K562 (cell line): ENCODE measurements at regions not wholly inside any gene's neighbourhood (a gene's known extent, or its start where the extent isn't known, plus 50 kb on each side); places are given as distances from the start of the nearest gene placed in this dataset.

ENCODE experiments used
- ATAC-seq: fragments of 200-7000 bp; cut with Tn5 transposase; 3 replicates; pipeline ENCODE4 v1.9.1; 2020; ENCODE audit warnings: moderate library complexity
- BruUV-seq: library from RNA; stranded (reverse); fragments of 400-500 nt; replicated peaks from 2 replicates; lab custom pipeline; 2021; lab: Mats Ljungman, UMichigan
- CTCF ChIA-PET: fragments of 300-600 bp; formaldehyde crosslinking; extraction: SDS; loops from one replicate; lab custom pipeline; 2021; ENCODE audit warnings: low intra/inter-chr PET ratio; lab: Yijun Ruan, JAX
- POLR2A ChIA-PET: fragments of 300-600, 350-650 bp; sonication (Branson Sonifier 250); formaldehyde crosslinking; extraction: SDS; loops from one replicate; lab custom pipeline; 2021; ENCODE audit warnings: antibody characterized with exemption, inconsistent platforms; lab: Yijun Ruan, JAX
- DNase-seq, 4 experiments: peaks; one replicate each; pipeline versions ENCODE4 v3.0.0 to v3.0.0-alpha.2; 2011 to 2018; ENCODE audit warnings: low spot score in 3 of 4, mixed read lengths in 3 of 4; ENCODE audit errors: extremely low read depth in 1 of 4
- FAIRE-seq: peaks from 2 replicates; lab custom pipeline; 2011; peaks lifted over from hg19 to GRCh38; lab: Jason Lieb, UNC
- H2AFZ ChIP-seq: 2 replicates; pipeline ENCODE4 v1.6.0; 2011; ENCODE audit warnings: low read depth, low read length, control low read depth, inconsistent platforms
- H3K27ac ChIP-seq: fragments of 200-600 bp; 3 replicates; pipeline ENCODE4 v1.8.0; 2011; ENCODE audit warnings: low read depth, mild to moderate bottlenecking, control low read depth, inconsistent platforms, low read length, moderate library complexity, mixed read lengths; ENCODE audit errors: extremely low read depth
- H3K27me3 ChIP-seq, 2 experiments: fragments of 300-600 bp in 1 of 2; 2 replicates in 1 of 2; 3 replicates in 1 of 2; pipeline versions ENCODE4 v1.6.0 to v1.8.0; 2011; ENCODE audit warnings: inconsistent platforms in 2 of 2, low read length in 2 of 2, mild to moderate bottlenecking in 1 of 2, mixed read lengths in 1 of 2, moderate library complexity in 1 of 2; ENCODE audit not compliant: control insufficient read depth in 2 of 2, insufficient read depth in 2 of 2
- H3K36me3 ChIP-seq: fragments of 300-600 bp; 3 replicates; pipeline ENCODE4 v1.8.0; 2011; ENCODE audit warnings: mild to moderate bottlenecking, low read length, inconsistent platforms; ENCODE audit not compliant: control insufficient read depth, insufficient read depth
- H3K4me1 ChIP-seq, 2 experiments: fragments of 200-600 bp in 1 of 2; replicated peaks in 1 of 2; 2 replicates in 1 of 2; 3 replicates in 1 of 2; pipeline versions ENCODE4 v1.5.1 to v1.8.0; 2011; ENCODE audit warnings: inconsistent platforms in 2 of 2, low read length in 2 of 2, mild to moderate bottlenecking in 1 of 2, mixed read lengths in 1 of 2, moderate library complexity in 1 of 2; ENCODE audit not compliant: control insufficient read depth in 2 of 2, insufficient read depth in 2 of 2
- H3K4me2 ChIP-seq: 2 replicates; pipeline ENCODE4 v1.6.1; 2011; ENCODE audit warnings: low read length, control low read depth, inconsistent platforms, mixed read lengths; ENCODE audit not compliant: insufficient read depth
- H3K4me3 ChIP-seq: fragments of 200-600 bp; sonication (generic), shearing (Covaris generic); 2 replicates; pipeline ENCODE4 v1.5.1; 2016; ENCODE audit warnings: control low read depth, inconsistent platforms
- H3K79me2 ChIP-seq: fragments of 200-600 bp; 3 replicates; pipeline ENCODE4 v1.8.0; 2011; ENCODE audit warnings: low read length, inconsistent platforms; ENCODE audit not compliant: control insufficient read depth, insufficient read depth
- H3K9ac ChIP-seq, 2 experiments: 2 replicates each; pipeline versions ENCODE4 v1.6.0 to v1.6.1; 2011; ENCODE audit warnings: low read depth in 2 of 2, low read length in 2 of 2, control low read depth in 1 of 2, inconsistent platforms in 1 of 2, mild to moderate bottlenecking in 1 of 2, mixed read lengths in 1 of 2; ENCODE audit not compliant: insufficient read depth in 1 of 2
- H3K9me1 ChIP-seq: one replicate; pipeline ENCODE4 v1.6.0; 2011; ENCODE audit warnings: inconsistent platforms, mild to moderate bottlenecking, low read length, moderate library complexity; ENCODE audit not compliant: control insufficient read depth, insufficient read depth
- H3K9me3 ChIP-seq: replicated peaks from 2 replicates; pipeline ENCODE4 v1.5.1; 2011; ENCODE audit warnings: low read depth, low read length, inconsistent platforms; ENCODE audit not compliant: control insufficient read depth, insufficient read depth
- H4K20me1 ChIP-seq: replicated peaks from 2 replicates; pipeline ENCODE4 v1.6.1; 2011; ENCODE audit warnings: low read length, inconsistent platforms, mixed read lengths; ENCODE audit not compliant: control insufficient read depth, insufficient read depth
- C11orf30 ChIP-seq: fragments of 450-650 bp; IDR thresholded peaks from 2 replicates; pipeline ENCODE4 v1.6.1; 2016; ENCODE audit warnings: low read depth, mild to moderate bottlenecking
- CBFA2T2 ChIP-seq: fragments of 450-650 bp; conservative IDR thresholded peaks from 2 replicates; pipeline ENCODE4 v1.6.1; 2017; ENCODE audit warnings: mild to moderate bottlenecking
- HOXB6 ChIP-seq: fragments of 250-450 bp; sonication (Bioruptor Pico); IDR thresholded peaks from 2 replicates; pipeline ENCODE4 v1.5.1; 2022; ENCODE audit warnings: mild to moderate bottlenecking, borderline replicate concordance
- JUNB ChIP-seq: fragments of 450-650 bp; formaldehyde crosslinking; conservative IDR thresholded peaks from 2 replicates; pipeline ENCODE4 v1.4.0; 2020; ENCODE audit warnings: mild to moderate bottlenecking
- PHF8 ChIP-seq: fragments of 200-600 bp; sonication (generic); IDR thresholded peaks from 2 replicates; pipeline ENCODE4 v1.6.1; 2012; ENCODE audit warnings: mixed run types, mild to moderate bottlenecking, inconsistent platforms, low read length, moderate library complexity, borderline replicate concordance
- XRCC4 ChIP-seq: IDR thresholded peaks from one replicate; pipeline ENCODE4 v1.6.1; 2011; ENCODE audit not compliant: insufficient read depth, insufficient read length; ENCODE audit errors: extremely low read depth
- ZFP36 ChIP-seq: fragments of 150-350 bp; IDR thresholded peaks from 2 replicates; pipeline ENCODE4 v1.6.1; 2018; ENCODE audit warnings: low read length, low read depth; ENCODE audit not compliant: partially characterized antibody
- ZNF507 ChIP-seq: conservative IDR thresholded peaks from 2 replicates; pipeline ENCODE4 v1.6.1; 2017; ENCODE audit warnings: missing genetic modification characterization, missing compliant biosample characterization
- WGBS: fragments of 100-300 bp; shearing (Covaris generic); methylation state at CpG from one replicate; pipeline ENCODE4 v1.1.6; 2016; ENCODE audit warnings: low coverage, mixed read lengths; ENCODE audit not compliant: insufficient coverage; ENCODE audit errors: missing lambda C conversion rate; 5-methylcytosine and 5-hydroxymethylcytosine counted together
- in situ Hi-C: fragments of 300-500 bp; cut with MboI; formaldehyde crosslinking; loops from 4 replicates; pipeline ENCODE4 v1.15.0; 2018; ENCODE audit warnings: inconsistent platforms, mixed read lengths
- intact Hi-C: fragments of 100-400 bp; cut with micrococcal nuclease; formaldehyde crosslinking; loops from 2 replicates; pipeline ENCODE4 v1.14.2; 2022
- TF ChIP-seq, protein P1 (sequence below): sonication (generic); formaldehyde crosslinking; IDR thresholded peaks from 2 replicates; pipeline ENCODE4 v1.9.0; 2022; ENCODE audit warnings: mild to moderate bottlenecking, missing genetic modification reagents
- TF ChIP-seq, protein P2 (sequence below): fragments of 250-450 bp; sonication (Bioruptor Pico); IDR thresholded peaks from 2 replicates; pipeline ENCODE4 v1.5.0; 2020; ENCODE audit warnings: mild to moderate bottlenecking, borderline replicate concordance
- TF ChIP-seq, protein P3 (sequence below): IDR thresholded peaks from 3 replicates; pipeline ENCODE4 v1.6.1; 2011; ENCODE audit warnings: borderline replicate concordance, mild to moderate bottlenecking; ENCODE audit not compliant: insufficient read length, insufficient read depth
- TF ChIP-seq, protein P4 (sequence below): fragments of 450-650 bp; IDR thresholded peaks from 2 replicates; pipeline ENCODE4 v1.6.1; 2016; ENCODE audit warnings: missing biosample characterization, missing genetic modification characterization
- TF ChIP-seq, protein P5 (sequence below): sonication (generic); formaldehyde crosslinking; IDR thresholded peaks from 2 replicates; pipeline ENCODE4 v1.8.0; 2022; ENCODE audit warnings: mild to moderate bottlenecking, missing genetic modification reagents

DNA sequence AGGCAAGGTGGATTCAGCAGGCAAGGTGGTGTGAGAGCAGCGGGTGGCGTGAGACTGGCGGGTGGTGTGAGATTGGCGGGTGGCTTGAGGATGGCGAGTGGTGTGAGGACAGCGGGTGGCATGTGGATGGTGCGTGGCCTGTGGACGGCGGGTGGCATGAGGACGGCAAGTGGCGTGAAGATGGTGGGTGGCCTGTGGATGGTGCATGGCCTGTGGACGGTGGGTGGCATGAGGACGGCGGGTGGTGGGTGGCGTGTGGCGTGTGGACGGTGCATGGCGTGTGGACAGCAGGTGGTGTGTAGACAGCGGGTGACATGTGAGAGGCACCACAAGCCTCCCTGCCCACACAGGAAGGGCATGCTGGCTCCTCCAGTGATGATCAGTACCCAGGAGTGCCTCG, 186.9 kb upstream of the SALL3 start:
- TF ChIP-seq, protein P1, sequence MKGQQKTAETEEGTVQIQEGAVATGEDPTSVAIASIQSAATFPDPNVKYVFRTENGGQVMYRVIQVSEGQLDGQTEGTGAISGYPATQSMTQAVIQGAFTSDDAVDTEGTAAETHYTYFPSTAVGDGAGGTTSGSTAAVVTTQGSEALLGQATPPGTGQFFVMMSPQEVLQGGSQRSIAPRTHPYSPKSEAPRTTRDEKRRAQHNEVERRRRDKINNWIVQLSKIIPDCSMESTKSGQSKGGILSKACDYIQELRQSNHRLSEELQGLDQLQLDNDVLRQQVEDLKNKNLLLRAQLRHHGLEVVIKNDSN (CRISPR knock-in tag) = no peak
- no peak for TF ChIP-seq ZFP36
- TF ChIP-seq, protein P2, sequence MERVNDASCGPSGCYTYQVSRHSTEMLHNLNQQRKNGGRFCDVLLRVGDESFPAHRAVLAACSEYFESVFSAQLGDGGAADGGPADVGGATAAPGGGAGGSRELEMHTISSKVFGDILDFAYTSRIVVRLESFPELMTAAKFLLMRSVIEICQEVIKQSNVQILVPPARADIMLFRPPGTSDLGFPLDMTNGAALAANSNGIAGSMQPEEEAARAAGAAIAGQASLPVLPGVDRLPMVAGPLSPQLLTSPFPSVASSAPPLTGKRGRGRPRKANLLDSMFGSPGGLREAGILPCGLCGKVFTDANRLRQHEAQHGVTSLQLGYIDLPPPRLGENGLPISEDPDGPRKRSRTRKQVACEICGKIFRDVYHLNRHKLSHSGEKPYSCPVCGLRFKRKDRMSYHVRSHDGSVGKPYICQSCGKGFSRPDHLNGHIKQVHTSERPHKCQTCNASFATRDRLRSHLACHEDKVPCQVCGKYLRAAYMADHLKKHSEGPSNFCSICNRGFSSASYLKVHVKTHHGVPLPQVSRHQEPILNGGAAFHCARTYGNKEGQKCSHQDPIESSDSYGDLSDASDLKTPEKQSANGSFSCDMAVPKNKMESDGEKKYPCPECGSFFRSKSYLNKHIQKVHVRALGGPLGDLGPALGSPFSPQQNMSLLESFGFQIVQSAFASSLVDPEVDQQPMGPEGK (CRISPR knock-in tag) = no peak
- no peak for TF ChIP-seq PHF8
- no peak for TF ChIP-seq ZNF507
- TF ChIP-seq C11orf30 = no peak
- TF ChIP-seq, protein P3, sequence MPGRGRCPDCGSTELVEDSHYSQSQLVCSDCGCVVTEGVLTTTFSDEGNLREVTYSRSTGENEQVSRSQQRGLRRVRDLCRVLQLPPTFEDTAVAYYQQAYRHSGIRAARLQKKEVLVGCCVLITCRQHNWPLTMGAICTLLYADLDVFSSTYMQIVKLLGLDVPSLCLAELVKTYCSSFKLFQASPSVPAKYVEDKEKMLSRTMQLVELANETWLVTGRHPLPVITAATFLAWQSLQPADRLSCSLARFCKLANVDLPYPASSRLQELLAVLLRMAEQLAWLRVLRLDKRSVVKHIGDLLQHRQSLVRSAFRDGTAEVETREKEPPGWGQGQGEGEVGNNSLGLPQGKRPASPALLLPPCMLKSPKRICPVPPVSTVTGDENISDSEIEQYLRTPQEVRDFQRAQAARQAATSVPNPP = no peak
- TF ChIP-seq, protein P4, sequence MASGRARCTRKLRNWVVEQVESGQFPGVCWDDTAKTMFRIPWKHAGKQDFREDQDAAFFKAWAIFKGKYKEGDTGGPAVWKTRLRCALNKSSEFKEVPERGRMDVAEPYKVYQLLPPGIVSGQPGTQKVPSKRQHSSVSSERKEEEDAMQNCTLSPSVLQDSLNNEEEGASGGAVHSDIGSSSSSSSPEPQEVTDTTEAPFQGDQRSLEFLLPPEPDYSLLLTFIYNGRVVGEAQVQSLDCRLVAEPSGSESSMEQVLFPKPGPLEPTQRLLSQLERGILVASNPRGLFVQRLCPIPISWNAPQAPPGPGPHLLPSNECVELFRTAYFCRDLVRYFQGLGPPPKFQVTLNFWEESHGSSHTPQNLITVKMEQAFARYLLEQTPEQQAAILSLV = no peak
- TF ChIP-seq JUNB (CRISPR knock-in tag) = no peak
- TF ChIP-seq, protein P5, sequence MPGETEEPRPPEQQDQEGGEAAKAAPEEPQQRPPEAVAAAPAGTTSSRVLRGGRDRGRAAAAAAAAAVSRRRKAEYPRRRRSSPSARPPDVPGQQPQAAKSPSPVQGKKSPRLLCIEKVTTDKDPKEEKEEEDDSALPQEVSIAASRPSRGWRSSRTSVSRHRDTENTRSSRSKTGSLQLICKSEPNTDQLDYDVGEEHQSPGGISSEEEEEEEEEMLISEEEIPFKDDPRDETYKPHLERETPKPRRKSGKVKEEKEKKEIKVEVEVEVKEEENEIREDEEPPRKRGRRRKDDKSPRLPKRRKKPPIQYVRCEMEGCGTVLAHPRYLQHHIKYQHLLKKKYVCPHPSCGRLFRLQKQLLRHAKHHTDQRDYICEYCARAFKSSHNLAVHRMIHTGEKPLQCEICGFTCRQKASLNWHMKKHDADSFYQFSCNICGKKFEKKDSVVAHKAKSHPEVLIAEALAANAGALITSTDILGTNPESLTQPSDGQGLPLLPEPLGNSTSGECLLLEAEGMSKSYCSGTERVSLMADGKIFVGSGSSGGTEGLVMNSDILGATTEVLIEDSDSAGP = no peak
- no peak for TF ChIP-seq XRCC4
- no peak for TF ChIP-seq CBFA2T2
- TF ChIP-seq HOXB6 (CRISPR knock-in tag) = no peak
- TF ChIP-seq, all 486 proteins: peak for 0
- ChIA-PET CTCF (no interaction called here), POLR2A (no interaction called here)
- no peak overlapping the region for H3K9ac ChIP-seq
- H3K4me3 ChIP-seq = no peak overlapping the region
- ATAC-seq (no peak), DNase-seq (no peak), FAIRE-seq (no peak)
- no peak overlapping the region for H2AFZ ChIP-seq
- no peaks in the 10 kb centered on the region for H3K9me1 ChIP-seq
- no peaks in the 10 kb centered on the region for H4K20me1 ChIP-seq
- no peaks in the 10 kb centered on the region for H3K36me3 ChIP-seq
- no peaks in the 10 kb centered on the region for H3K79me2 ChIP-seq
- under 1% methylated on average over 11 of the region's 20 CpGs for WGBS
- no peaks in the 10 kb centered on the region for H3K9me3 ChIP-seq
- intact Hi-C loops = no loop called here
- H3K27me3 ChIP-seq = peaks cover 0 to 32% of the 10 kb centered on the region in 2 experiments; a peak in 2 of 5 replicates
- H3K27ac ChIP-seq = no peak overlapping the region
- H3K4me1 ChIP-seq = no peaks in the 10 kb centered on the region; a peak in 1 of 5 replicates
- BruUV-seq = no TSS peak
- in situ Hi-C loops = no loop called here
- H3K4me2 ChIP-seq = no peak overlapping the region
